Eye (tissue), 1 donor: ENCODE measurements at regions not wholly inside any gene's neighbourhood (a gene's known extent, or its start where the extent isn't known, plus 50 kb on each side); places are given as distances from the start of the nearest gene placed in this dataset.
"Not testable (repeated sequence)": the region's sequence is repeated elsewhere in the genome, so short reads cannot be mapped to it uniquely, and the experiment has no call there.

Experiments used
- DNase-seq: peaks from one replicate; pipeline ENCODE4 v3.0.0-alpha.2; 2015

DNA sequence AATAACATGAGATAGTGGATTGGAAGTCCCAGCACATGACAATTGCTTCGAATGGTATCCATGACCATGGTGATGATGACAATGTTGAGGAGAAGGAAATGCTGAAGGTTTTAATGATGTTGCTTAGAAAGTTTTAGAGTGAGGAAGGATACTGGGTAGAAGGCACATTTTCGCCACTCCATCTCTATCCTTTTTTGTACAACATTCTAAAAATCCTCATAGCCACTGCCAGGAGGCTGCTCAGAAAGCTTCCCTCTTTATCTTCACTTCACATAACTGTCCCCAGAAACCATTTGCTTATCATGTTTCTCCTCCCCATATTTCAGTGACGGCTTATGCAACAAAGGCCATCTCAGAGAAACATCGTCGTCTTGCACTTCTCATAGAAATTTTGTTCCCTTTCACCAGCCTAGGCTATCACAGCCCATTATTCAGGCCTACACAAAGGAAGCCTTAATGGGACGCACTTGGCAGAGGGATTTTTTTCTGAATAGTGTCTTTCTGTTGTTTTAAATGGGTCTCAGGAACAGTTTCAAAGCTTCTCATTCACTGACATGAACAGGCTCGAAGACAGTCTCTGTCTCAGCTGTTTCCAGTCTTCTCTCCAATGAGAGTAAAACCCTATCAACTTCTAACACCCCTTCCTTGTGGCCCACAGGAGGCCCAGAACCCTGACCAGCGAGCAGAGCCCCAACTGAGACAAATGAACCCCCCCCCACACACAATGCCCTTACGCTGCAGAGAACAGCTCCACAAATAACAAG lies 506.7 kb downstream of the HAPSTR1 start:
- no peak for DNase-seq

- no peak for DNase-seq
These were observed 507.3 kb downstream of the HAPSTR1 start for GRCh38 chr16:9598731-9599083.

GRCh38 chr16:9599415-9600120 lies 508.1 kb downstream of the HAPSTR1 start:
- DNase-seq, result no peak

DNA sequence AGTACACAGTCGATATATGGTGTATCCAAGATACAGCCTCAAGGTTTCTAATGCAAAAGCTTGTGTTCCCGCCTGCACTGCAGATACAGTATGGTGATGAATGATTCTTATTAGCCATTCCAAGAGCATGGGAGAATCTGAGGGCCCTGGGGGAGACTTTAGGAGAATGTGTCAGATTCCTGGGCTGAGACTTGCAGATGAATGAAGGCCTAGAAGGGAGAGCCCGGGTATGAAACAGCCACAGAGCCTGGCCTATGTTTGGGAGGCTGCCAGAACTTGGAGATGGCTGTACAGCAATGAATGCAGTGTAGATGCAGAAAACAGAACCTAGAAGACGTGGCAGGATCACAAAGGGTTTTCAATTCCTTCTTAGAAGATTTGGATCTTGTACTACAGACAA lies 510.7 kb downstream of the HAPSTR1 start:
- peak; percentile 17 for DNase-seq

DNA sequence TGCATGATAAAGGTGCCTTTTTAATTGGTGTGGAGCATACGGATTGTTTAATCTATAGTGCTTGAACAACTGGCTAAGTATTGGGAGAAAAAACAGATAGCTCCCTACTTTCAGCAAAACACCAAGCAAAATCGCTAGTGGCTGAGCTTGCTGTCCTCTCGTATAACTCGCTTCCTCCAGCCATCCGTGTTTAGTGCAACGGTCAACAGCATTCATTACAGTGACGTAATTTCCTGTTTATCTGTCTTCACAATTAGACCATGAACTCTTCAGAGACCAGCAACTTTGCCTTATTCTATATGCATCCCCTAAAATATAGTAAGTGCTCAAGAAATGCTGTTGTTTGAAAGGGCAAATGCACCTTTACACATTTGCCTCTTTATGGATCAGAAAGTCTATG lies 511.9 kb downstream of the HAPSTR1 start:
- peak; percentile 84 for DNase-seq

DNA sequence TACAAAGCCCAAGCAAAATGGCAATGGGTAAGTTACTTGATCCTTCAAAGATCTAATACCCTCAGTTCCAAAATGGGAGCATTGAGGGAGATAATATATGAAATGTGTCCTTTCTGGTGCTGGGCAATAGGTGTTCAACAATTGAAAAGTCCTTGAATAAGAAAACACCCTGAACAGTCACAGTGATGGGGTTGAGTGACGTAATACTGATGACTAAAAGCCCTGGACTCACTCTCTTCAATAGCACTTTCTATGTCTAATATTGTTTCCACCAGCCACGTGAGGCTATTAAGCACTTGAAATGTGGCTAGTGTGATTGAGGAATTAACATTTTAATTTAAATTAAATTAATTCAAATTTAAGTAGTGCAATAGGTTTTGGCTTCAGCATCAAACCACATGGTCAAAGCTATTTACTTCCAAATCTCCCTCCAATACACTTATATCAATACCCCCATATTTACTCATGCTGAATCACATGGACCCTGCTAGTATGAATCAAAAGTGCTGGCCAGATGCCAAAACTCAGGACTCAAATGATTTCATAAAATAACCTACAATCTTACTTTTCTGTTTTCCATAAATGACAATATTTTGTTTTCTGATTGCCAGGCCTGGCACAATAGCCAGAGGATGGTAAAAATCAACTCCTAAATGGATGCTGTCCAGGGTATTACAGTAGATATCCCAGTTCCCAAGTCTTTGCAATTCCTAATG lies 516.2 kb downstream of the HAPSTR1 start:
- no peak for DNase-seq

GRCh38 chr16:9610727-9611126 lies 519.3 kb downstream of the HAPSTR1 start:
- DNase-seq, result peak; percentile 14

GRCh38 chr16:9612267-9612666 lies 520.8 kb downstream of the HAPSTR1 start:
- DNase-seq, result no peak

DNA sequence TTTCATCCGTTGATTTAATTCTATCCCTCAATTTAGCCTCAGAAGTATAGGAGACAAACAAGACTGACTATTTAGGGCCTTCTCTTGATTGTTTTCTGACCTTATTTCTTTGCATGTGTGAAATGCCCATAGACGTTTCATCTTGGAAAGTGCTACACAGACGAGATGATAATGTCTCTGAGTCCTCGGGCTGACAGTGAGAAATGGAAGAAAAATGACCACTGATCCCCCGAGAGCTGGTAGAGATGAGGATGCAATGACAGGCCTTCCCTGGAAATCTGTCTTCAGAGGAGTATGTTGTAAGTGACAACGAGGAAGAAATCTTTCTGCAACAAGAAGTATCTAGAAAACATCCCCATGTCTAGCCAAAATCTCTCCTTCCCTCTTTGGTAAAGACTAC lies 522.9 kb downstream of the HAPSTR1 start:
- DNase-seq, result peak; percentile 38

DNA sequence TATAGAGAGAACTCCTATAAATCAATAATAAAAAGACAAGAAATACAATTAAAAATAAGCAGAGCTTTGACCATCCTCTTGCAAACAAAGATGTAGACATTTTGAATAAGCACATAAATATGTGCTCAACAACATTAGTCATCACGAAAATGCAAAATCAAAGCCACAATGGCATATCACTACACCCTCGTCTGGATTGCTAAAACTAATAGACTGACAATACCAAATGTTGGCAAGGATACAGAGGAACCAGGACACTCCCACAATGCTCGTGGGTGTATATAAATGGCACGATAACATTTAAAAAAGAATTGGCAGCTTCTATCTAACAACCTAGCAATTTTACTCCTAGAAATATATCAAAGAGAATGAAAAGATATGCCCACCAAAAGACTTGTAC lies 530.8 kb downstream of the HAPSTR1 start:
- DNase-seq, result no peak

DNA sequence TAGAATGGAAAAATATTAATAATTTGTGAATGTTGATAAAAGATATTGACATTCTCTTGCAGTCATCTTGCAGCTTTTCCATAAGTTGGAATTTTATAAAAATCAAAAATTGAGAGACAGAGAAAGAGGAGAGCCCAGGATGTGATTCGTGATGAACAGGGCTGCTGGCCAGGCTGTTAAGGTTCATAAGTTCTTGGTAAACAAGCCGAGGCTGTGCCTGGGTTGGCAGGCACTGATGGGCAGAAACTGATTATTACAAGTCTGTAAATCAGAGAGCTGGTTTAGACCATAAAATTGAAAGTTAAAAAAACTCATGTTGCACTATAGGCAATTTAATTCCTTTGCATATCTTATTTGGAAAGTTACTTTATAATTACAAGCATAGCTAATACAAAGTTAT lies 533.7 kb downstream of the HAPSTR1 start:
- DNase-seq, result no peak

DNA sequence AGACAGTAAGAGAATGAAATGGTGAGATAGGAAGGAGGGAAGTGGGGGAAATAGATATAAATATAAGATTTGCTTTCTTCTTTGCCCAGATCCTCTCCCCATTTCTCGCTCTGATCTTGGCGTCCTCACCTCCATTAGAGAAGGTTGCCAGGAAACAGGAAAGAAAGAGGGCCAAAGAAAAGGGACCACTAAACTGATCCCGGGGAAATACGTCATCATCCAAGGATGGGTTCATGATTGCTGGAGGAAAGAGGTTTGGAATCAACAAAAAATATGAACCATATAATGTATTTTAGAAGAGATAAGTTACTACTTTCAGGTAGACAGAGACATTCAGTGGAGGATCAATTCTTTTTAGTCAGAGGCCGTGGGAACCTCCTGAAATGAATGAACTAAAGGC lies 536.0 kb downstream of the HAPSTR1 start:
- no peak for DNase-seq

GRCh38 chr16:9630119-9630518 lies 538.7 kb downstream of the HAPSTR1 start:
- no peak for DNase-seq

GRCh38 chr16:9630985-9631384 lies 539.5 kb downstream of the HAPSTR1 start:
- no peak for DNase-seq

DNA sequence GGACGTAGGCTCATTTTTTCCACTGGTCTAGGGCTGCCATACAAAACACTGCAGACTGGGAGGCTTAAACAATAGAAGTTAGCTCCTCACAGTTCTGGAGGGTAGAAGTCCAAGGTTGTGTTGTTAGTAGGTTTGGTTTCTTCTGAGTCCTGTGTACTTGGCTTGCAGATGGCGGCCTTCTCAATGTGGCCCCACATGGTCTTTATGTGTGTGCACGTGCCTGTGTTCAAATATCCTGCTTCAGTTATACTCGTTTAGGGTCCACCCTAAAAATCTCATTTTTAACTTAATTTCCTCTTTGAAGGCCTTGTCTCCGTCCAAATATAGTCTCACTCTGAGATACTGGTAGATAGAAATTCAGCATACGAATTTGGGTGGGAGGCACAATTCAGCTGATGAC lies 542.4 kb downstream of the HAPSTR1 start:
- DNase-seq, result no peak

DNA sequence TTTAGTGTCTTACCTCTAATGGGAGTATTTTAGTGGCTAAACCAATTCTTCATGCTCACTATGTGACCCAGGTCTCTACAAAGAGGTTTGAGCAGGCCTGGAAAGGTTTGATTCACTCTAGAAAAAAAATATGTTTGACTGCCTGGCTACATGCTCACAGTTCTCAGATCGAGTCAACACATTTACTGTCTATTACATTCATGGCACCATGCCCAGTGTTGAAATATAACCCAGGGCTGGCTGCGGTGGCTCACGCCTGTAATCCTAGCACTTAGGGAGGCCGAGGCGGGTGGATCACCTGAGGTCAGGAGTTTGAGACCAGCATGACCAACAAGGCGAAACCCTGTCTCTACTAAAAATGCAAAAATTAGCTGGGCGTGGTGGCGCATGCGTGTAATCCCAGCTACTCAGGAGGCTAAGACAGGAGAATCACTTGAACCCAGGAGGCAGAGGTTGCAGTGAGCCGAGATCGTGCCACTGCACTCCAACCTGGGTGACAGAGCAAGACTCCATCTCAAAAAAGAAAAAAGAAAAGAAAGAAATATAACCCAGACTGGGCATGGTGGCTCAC lies 543.8 kb downstream of the HAPSTR1 start:
- DNase-seq, result not testable (repeated sequence)

DNA sequence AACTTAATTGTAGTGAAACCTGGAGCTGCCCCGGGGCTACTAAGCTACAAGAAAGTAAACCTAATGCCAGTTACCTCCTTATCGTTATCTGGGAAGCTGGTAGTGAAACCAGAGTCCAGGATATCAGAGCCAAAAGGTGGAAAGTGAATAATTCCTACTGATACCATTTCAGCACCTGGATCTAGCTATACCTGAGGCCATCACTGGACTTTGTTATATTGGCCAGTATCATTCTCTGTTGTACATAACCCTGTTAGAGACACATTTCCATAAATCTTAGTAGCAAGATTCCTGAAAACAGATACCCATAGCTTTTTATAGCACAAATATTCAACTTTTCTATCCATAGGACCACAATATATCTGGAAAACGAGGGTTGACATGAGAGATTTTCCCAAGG lies 538.0 kb downstream of the GRIN2A start:
- DNase-seq, result no peak

- DNase-seq, result no peak
These were observed 536.3 kb downstream of the GRIN2A start for GRCh38 chr16:9645911-9646310.

DNA sequence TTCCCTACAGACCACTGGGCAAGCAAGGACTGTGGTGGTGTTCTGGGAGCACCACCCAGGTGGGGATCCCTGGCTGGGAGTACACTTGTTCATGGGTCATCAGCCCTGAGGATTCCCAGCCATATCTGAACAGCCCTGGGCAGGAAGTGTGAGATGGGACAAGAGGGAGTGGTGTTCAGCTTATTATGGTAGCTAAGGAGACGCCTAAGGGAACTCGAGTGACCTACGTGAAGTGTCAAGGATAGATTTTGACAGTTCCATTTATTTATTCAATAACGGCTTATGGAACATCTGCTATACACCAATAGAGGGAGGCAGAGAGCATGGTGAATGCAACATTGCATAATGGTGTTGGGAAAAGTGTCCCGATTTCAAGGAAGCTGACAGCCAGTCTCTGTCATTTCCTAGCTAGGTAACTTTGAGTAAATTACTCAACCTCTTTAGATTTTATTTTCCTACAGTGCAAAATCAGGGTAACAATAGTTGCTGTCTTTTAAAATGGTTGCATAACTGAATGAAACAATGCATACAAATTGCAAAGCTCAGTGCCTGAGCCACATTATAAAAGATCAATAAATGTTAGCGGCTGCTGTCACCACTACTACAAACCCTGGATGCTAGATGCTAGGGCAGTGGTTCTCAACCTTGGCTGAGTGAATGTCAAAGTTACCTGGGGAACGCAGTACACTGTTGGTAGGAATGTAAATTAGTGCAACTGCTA lies 534.1 kb downstream of the GRIN2A start:
- peak; percentile 73 for DNase-seq

- DNase-seq, result no peak
These were observed 531.9 kb downstream of the GRIN2A start for GRCh38 chr16:9650284-9650683.

- no peak for DNase-seq
These were observed 527.2 kb downstream of the GRIN2A start for GRCh38 chr16:9655051-9655450.

- no peak for DNase-seq
These were observed 524.6 kb downstream of the GRIN2A start for GRCh38 chr16:9657641-9658040.

GRCh38 chr16:9658164-9658563 lies 524.1 kb downstream of the GRIN2A start:
- DNase-seq, result no peak
